Stomach (tissue), 4 donors: ENCODE measurements at regions not wholly inside any gene's neighbourhood (a gene's known extent, or its start where the extent isn't known, plus 50 kb on each side); places are given as distances from the start of the nearest gene placed in this dataset.

ENCODE experiments used
- EP300 ChIP-seq: sonication (generic); formaldehyde crosslinking; IDR thresholded peaks from one replicate; pipeline ENCODE4 v1.6.1; 2017; ENCODE audit warnings: antibody characterized with exemption
- POLR2A ChIP-seq, 4 donors: fragments of 450-650 bp; IDR thresholded peaks; one replicate each; pipeline ENCODE4 v1.6.1; 2016; ENCODE audit warnings: antibody characterized with exemption in 4 of 4, control low read depth in 2 of 4, mild to moderate bottlenecking in 1 of 4, moderate library complexity in 1 of 4
- POLR2AphosphoS5 ChIP-seq, 3 donors: sonication (generic); formaldehyde crosslinking; IDR thresholded peaks; one replicate each; pipeline ENCODE4 v1.6.1; 2016; ENCODE audit warnings: antibody characterized with exemption in 3 of 3
- TF ChIP-seq, protein P1 (sequence below), 7 experiments: fragments of 450-650 bp in 4 of 7; fragments of 200-600 bp in 3 of 7; sonication (generic) in 3 of 7; IDR thresholded peaks; one replicate each; pipeline ENCODE4 v1.5.1; 2016 to 2019; ENCODE audit warnings: antibody characterized with exemption in 7 of 7, control low read depth in 2 of 7, mild to moderate bottlenecking in 1 of 7

DNA sequence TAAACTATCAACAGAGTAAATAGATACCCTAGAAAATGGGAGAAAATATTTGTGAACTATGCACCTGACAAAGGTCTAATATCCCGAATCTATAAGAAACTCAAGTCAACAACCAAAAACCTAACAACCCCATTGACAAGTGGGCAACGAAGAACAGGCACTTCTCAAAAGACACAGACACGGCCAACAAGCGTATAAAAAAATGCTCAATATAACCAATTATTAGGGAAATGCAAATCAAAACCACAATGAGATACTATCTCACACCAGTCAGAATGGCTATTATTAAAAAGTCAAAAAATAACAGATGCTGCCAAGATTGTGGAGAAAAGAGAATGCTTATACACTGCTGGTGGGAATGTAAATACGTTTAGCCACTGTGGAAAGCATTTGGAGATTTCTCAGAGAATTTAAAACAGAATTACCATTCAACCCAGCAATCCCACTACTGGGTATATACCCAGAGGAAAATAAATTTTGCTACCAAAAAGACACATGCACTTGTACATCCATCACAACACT lies 63.2 kb upstream of the CAV2 start:
- TF ChIP-seq, protein P1, sequence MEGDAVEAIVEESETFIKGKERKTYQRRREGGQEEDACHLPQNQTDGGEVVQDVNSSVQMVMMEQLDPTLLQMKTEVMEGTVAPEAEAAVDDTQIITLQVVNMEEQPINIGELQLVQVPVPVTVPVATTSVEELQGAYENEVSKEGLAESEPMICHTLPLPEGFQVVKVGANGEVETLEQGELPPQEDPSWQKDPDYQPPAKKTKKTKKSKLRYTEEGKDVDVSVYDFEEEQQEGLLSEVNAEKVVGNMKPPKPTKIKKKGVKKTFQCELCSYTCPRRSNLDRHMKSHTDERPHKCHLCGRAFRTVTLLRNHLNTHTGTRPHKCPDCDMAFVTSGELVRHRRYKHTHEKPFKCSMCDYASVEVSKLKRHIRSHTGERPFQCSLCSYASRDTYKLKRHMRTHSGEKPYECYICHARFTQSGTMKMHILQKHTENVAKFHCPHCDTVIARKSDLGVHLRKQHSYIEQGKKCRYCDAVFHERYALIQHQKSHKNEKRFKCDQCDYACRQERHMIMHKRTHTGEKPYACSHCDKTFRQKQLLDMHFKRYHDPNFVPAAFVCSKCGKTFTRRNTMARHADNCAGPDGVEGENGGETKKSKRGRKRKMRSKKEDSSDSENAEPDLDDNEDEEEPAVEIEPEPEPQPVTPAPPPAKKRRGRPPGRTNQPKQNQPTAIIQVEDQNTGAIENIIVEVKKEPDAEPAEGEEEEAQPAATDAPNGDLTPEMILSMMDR (IDR thresholded peaks at IDR 0.05): no peak
- TF ChIP-seq EP300: no peak
- TF ChIP-seq POLR2AphosphoS5 (IDR thresholded peaks at IDR 0.05): no peak
- TF ChIP-seq POLR2A (IDR thresholded peaks at IDR 0.05): no peak
